ENCODE measurements at regions not wholly inside any gene's neighbourhood (a gene's known extent, or its start where the extent isn't known, plus 50 kb on each side); places are given as distances from the start of the nearest gene placed in this dataset.

DNA sequence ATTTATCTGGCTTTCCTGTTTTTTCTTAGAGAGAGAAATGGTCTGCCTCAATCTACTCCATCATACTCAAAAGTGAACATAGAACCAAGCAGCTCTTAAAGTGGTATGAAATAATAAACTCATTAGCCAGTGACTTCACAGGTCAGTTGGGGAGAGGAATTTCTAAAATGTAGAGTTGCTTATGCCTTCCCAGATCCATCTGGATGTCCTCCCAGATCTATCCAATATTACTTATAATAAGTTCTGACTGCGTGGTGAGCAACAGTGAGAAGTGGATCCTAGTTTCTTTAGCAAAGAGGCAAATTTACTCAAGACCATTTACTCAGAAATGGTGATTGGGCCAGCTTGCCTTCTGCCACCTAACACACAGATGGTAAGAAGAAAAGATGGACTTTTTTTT, 748.0 kb downstream of the PCDH18 start:
- no peak for TF ChIP-seq POLR2A (IDR thresholded peaks at IDR 0.05)
- TF ChIP-seq, protein P1, sequence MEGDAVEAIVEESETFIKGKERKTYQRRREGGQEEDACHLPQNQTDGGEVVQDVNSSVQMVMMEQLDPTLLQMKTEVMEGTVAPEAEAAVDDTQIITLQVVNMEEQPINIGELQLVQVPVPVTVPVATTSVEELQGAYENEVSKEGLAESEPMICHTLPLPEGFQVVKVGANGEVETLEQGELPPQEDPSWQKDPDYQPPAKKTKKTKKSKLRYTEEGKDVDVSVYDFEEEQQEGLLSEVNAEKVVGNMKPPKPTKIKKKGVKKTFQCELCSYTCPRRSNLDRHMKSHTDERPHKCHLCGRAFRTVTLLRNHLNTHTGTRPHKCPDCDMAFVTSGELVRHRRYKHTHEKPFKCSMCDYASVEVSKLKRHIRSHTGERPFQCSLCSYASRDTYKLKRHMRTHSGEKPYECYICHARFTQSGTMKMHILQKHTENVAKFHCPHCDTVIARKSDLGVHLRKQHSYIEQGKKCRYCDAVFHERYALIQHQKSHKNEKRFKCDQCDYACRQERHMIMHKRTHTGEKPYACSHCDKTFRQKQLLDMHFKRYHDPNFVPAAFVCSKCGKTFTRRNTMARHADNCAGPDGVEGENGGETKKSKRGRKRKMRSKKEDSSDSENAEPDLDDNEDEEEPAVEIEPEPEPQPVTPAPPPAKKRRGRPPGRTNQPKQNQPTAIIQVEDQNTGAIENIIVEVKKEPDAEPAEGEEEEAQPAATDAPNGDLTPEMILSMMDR (IDR thresholded peaks at IDR 0.05): no peak
- no peak for TF ChIP-seq POLR2AphosphoS5 (IDR thresholded peaks at IDR 0.05)
- no peak for TF ChIP-seq EP300 (IDR thresholded peaks at IDR 0.05)
